K562 (cell line): ENCODE measurements at regions not wholly inside any gene's neighbourhood (a gene's known extent, or its start where the extent isn't known, plus 50 kb on each side); places are given as distances from the start of the nearest gene placed in this dataset.

ENCODE experiments used
- ATAC-seq: fragments of 200-7000 bp; cut with Tn5 transposase; 3 replicates; pipeline ENCODE4 v1.9.1; 2020; ENCODE audit warnings: moderate library complexity
- BruUV-seq: library from RNA; stranded (reverse); fragments of 400-500 nt; replicated peaks from 2 replicates; lab custom pipeline; 2021; lab: Mats Ljungman, UMichigan
- CTCF ChIA-PET: fragments of 300-600 bp; formaldehyde crosslinking; extraction: SDS; loops from one replicate; lab custom pipeline; 2021; ENCODE audit warnings: low intra/inter-chr PET ratio; lab: Yijun Ruan, JAX
- POLR2A ChIA-PET: fragments of 300-600, 350-650 bp; sonication (Branson Sonifier 250); formaldehyde crosslinking; extraction: SDS; loops from one replicate; lab custom pipeline; 2021; ENCODE audit warnings: antibody characterized with exemption, inconsistent platforms; lab: Yijun Ruan, JAX
- DNase-seq, 4 experiments: peaks; one replicate each; pipeline versions ENCODE4 v3.0.0 to v3.0.0-alpha.2; 2011 to 2018; ENCODE audit warnings: low spot score in 3 of 4, mixed read lengths in 3 of 4; ENCODE audit errors: extremely low read depth in 1 of 4
- FAIRE-seq: peaks from 2 replicates; lab custom pipeline; 2011; peaks lifted over from hg19 to GRCh38; lab: Jason Lieb, UNC
- H2AFZ ChIP-seq: 2 replicates; pipeline ENCODE4 v1.6.0; 2011; ENCODE audit warnings: low read depth, low read length, control low read depth, inconsistent platforms
- H3K27ac ChIP-seq: fragments of 200-600 bp; 3 replicates; pipeline ENCODE4 v1.8.0; 2011; ENCODE audit warnings: low read depth, mild to moderate bottlenecking, control low read depth, inconsistent platforms, low read length, moderate library complexity, mixed read lengths; ENCODE audit errors: extremely low read depth
- H3K27me3 ChIP-seq, 2 experiments: fragments of 300-600 bp in 1 of 2; 2 replicates in 1 of 2; 3 replicates in 1 of 2; pipeline versions ENCODE4 v1.6.0 to v1.8.0; 2011; ENCODE audit warnings: inconsistent platforms in 2 of 2, low read length in 2 of 2, mild to moderate bottlenecking in 1 of 2, mixed read lengths in 1 of 2, moderate library complexity in 1 of 2; ENCODE audit not compliant: control insufficient read depth in 2 of 2, insufficient read depth in 2 of 2
- H3K36me3 ChIP-seq: fragments of 300-600 bp; 3 replicates; pipeline ENCODE4 v1.8.0; 2011; ENCODE audit warnings: mild to moderate bottlenecking, low read length, inconsistent platforms; ENCODE audit not compliant: control insufficient read depth, insufficient read depth
- H3K4me1 ChIP-seq, 2 experiments: fragments of 200-600 bp in 1 of 2; replicated peaks in 1 of 2; 2 replicates in 1 of 2; 3 replicates in 1 of 2; pipeline versions ENCODE4 v1.5.1 to v1.8.0; 2011; ENCODE audit warnings: inconsistent platforms in 2 of 2, low read length in 2 of 2, mild to moderate bottlenecking in 1 of 2, mixed read lengths in 1 of 2, moderate library complexity in 1 of 2; ENCODE audit not compliant: control insufficient read depth in 2 of 2, insufficient read depth in 2 of 2
- H3K4me2 ChIP-seq: 2 replicates; pipeline ENCODE4 v1.6.1; 2011; ENCODE audit warnings: low read length, control low read depth, inconsistent platforms, mixed read lengths; ENCODE audit not compliant: insufficient read depth
- H3K4me3 ChIP-seq: fragments of 200-600 bp; sonication (generic), shearing (Covaris generic); 2 replicates; pipeline ENCODE4 v1.5.1; 2016; ENCODE audit warnings: control low read depth, inconsistent platforms
- H3K79me2 ChIP-seq: fragments of 200-600 bp; 3 replicates; pipeline ENCODE4 v1.8.0; 2011; ENCODE audit warnings: low read length, inconsistent platforms; ENCODE audit not compliant: control insufficient read depth, insufficient read depth
- H3K9ac ChIP-seq, 2 experiments: 2 replicates each; pipeline versions ENCODE4 v1.6.0 to v1.6.1; 2011; ENCODE audit warnings: low read depth in 2 of 2, low read length in 2 of 2, control low read depth in 1 of 2, inconsistent platforms in 1 of 2, mild to moderate bottlenecking in 1 of 2, mixed read lengths in 1 of 2; ENCODE audit not compliant: insufficient read depth in 1 of 2
- H3K9me1 ChIP-seq: one replicate; pipeline ENCODE4 v1.6.0; 2011; ENCODE audit warnings: inconsistent platforms, mild to moderate bottlenecking, low read length, moderate library complexity; ENCODE audit not compliant: control insufficient read depth, insufficient read depth
- H3K9me3 ChIP-seq: replicated peaks from 2 replicates; pipeline ENCODE4 v1.5.1; 2011; ENCODE audit warnings: low read depth, low read length, inconsistent platforms; ENCODE audit not compliant: control insufficient read depth, insufficient read depth
- H4K20me1 ChIP-seq: replicated peaks from 2 replicates; pipeline ENCODE4 v1.6.1; 2011; ENCODE audit warnings: low read length, inconsistent platforms, mixed read lengths; ENCODE audit not compliant: control insufficient read depth, insufficient read depth
- BRD4 ChIP-seq: fragments of 200-600 bp; sonication (generic); IDR thresholded peaks from 2 replicates; pipeline ENCODE4 v1.6.1; 2017; ENCODE audit warnings: inconsistent platforms
- CEBPB ChIP-seq: fragments of 450-650 bp; IDR thresholded peaks from 2 replicates; pipeline ENCODE4 v1.6.1; 2016; ENCODE audit warnings: missing genetic modification characterization, missing compliant biosample characterization
- CREBBP ChIP-seq: IDR thresholded peaks from one replicate; pipeline ENCODE4 v1.6.1; 2012; ENCODE audit warnings: low read depth, mild to moderate bottlenecking, control low read depth, inconsistent platforms, low read length
- DPF2 ChIP-seq: fragments of 450-650 bp; IDR thresholded peaks from 2 replicates; pipeline ENCODE4 v1.6.1; 2016
- E4F1 ChIP-seq: fragments of 250-450 bp; sonication (Bioruptor Pico); IDR thresholded peaks from 2 replicates; pipeline ENCODE4 v1.5.0; 2021; ENCODE audit warnings: mild to moderate bottlenecking, borderline replicate concordance
- ELF2 ChIP-seq: fragments of 250-450 bp; sonication (Bioruptor Pico); IDR thresholded peaks from 2 replicates; pipeline ENCODE4 v1.5.0; 2021; ENCODE audit warnings: mild to moderate bottlenecking
- FOS ChIP-seq: IDR thresholded peaks from 3 replicates; pipeline ENCODE4 v1.6.1; 2011; ENCODE audit not compliant: insufficient read length; ENCODE audit errors: extremely low read depth
- KDM1A ChIP-seq, 2 experiments: fragments of 450-650 bp; IDR thresholded peaks; 2 replicates each; pipeline ENCODE4 v1.6.1; 2016; ENCODE audit warnings: mild to moderate bottlenecking in 2 of 2
- MTA2 ChIP-seq: fragments of 450-650 bp; IDR thresholded peaks from 2 replicates; pipeline ENCODE4 v1.6.1; 2016; ENCODE audit warnings: low read depth
- NFIC ChIP-seq: fragments of 450-650 bp; IDR thresholded peaks from 2 replicates; pipeline ENCODE4 v1.6.1; 2017; ENCODE audit warnings: mild to moderate bottlenecking, inconsistent platforms
- RAD21 ChIP-seq, 2 experiments: fragments of 250-450 bp in 1 of 2; fragments of 450-650 bp in 1 of 2; sonication (Bioruptor Pico) in 1 of 2; formaldehyde crosslinking in 1 of 2; IDR thresholded peaks in 1 of 2; conservative IDR thresholded peaks in 1 of 2; 2 replicates each; pipeline versions ENCODE4 v1.4.0 to v1.8.0; 2020 to 2022; ENCODE audit warnings: mild to moderate bottlenecking in 2 of 2, moderate library complexity in 1 of 2
- RBM25 ChIP-seq: fragments of 200-400 bp; formaldehyde crosslinking; IDR thresholded peaks from 2 replicates; pipeline ENCODE4 v1.6.1; 2018; ENCODE audit warnings: low read length, low read depth, moderate library complexity; ENCODE audit not compliant: severe bottlenecking
- TEAD2 ChIP-seq: fragments of 450-650 bp; IDR thresholded peaks from 2 replicates; pipeline ENCODE4 v1.6.1; 2016; ENCODE audit warnings: missing genetic modification characterization, control low read depth, missing compliant biosample characterization
- ZBTB9 ChIP-seq: fragments of 450-650 bp; formaldehyde crosslinking; IDR thresholded peaks from 2 replicates; pipeline ENCODE4 v1.4.0; 2020; ENCODE audit warnings: mild to moderate bottlenecking, moderate library complexity
- ZNF239 ChIP-seq: fragments of 250-450 bp; sonication (Bioruptor Pico); IDR thresholded peaks from 2 replicates; pipeline ENCODE4 v1.4.0; 2020; ENCODE audit warnings: mild to moderate bottlenecking
- WGBS: fragments of 100-300 bp; shearing (Covaris generic); methylation state at CpG from one replicate; pipeline ENCODE4 v1.1.6; 2016; ENCODE audit warnings: low coverage, mixed read lengths; ENCODE audit not compliant: insufficient coverage; ENCODE audit errors: missing lambda C conversion rate; 5-methylcytosine and 5-hydroxymethylcytosine counted together
- in situ Hi-C: fragments of 300-500 bp; cut with MboI; formaldehyde crosslinking; loops from 4 replicates; pipeline ENCODE4 v1.15.0; 2018; ENCODE audit warnings: inconsistent platforms, mixed read lengths
- intact Hi-C: fragments of 100-400 bp; cut with micrococcal nuclease; formaldehyde crosslinking; loops from 2 replicates; pipeline ENCODE4 v1.14.2; 2022

- no peak for TF ChIP-seq ZNF239 (CRISPR knock-in tag)
- no peak for TF ChIP-seq ZBTB9 (CRISPR knock-in tag)
- TF ChIP-seq BRD4 = no peak
- no peak for TF ChIP-seq FOS
- no peak for TF ChIP-seq CREBBP
- no peak for TF ChIP-seq MTA2
- no peak for TF ChIP-seq E4F1
- no peak for TF ChIP-seq TEAD2
- no peak for TF ChIP-seq DPF2
Measured at GRCh38 chr3:72345237-72345878, 502.9 kb downstream of the SHQ1 start (continued).

- POLR2A ChIA-PET = no interaction called here
- Histone ChIP-seq H3K27me3 (no peaks in the 10 kb centered on the region), H3K4me3 (no peak overlapping the region), H3K27ac (no peak overlapping the region), H3K4me2 (no peak overlapping the region), H4K20me1 (no peaks in the 10 kb centered on the region), H3K9ac (no peak overlapping the region), H2AFZ (0 out of 2 replicates have a peak overlapping the region, but pooled peaks have one; percentile 26), H3K9me3 (no peaks in the 10 kb centered on the region), H3K4me1 (peaks cover 8 to 11% of the 10 kb centered on the region in 2 experiments), H3K36me3 (no peaks in the 10 kb centered on the region), H3K79me2 (no peaks in the 10 kb centered on the region), H3K9me1 (no peaks in the 10 kb centered on the region)
- whole genome bisulfite sequencing = 0% methylated on average over 1 of the region's 6 CpGs
- no TSS peak for BruUV-seq
- no peak for DNase-seq
- peak; percentile 45 for ATAC-seq
- FAIRE-seq = no peak
- CTCF ChIA-PET = no interaction called here
- intact Hi-C loops (no loop called here), in situ Hi-C loops (no loop called here)
- TF ChIP-seq KDM1A (IDR thresholded peaks at IDR 0.05) (peak; percentile 37 to 42; a peak in 2 of 4 replicates), ELF2 (CRISPR knock-in tag) (no peak), NFIC (peak; percentile 75), RAD21 (CRISPR knock-in tag; conservative IDR thresholded peaks at IDR 0.05 in 1 of 2, IDR thresholded peaks at IDR 0.05 in 1 of 2) (no peak; a peak in 1 of 4 replicates), RBM25 (peak; percentile 81), CEBPB (tag) (0 out of 2 replicates have a peak, but pooled peaks have one; percentile 11)
Measured at GRCh38 chr3:72344647-72345046, 503.6 kb downstream of the SHQ1 start.
